OCI-LY3 (cell line): ENCODE measurements at regions not wholly inside any gene's neighbourhood (a gene's known extent, or its start where the extent isn't known, plus 50 kb on each side); places are given as distances from the start of the nearest gene placed in this dataset.
"Not testable (repeated sequence)": the region's sequence is repeated elsewhere in the genome, so short reads cannot be mapped to it uniquely, and the experiment has no call there.

Source experiments
- H2AFZ ChIP-seq: fragments of 200-600, 300-600 bp; shearing (Covaris generic); 2 replicates; pipeline ENCODE4 v1.6.0; 2014; ENCODE audit warnings: antibody characterized with exemption, low read depth, low read length
- H3K27ac ChIP-seq: fragments of 200-600, 300-600 bp; sonication (generic); 2 replicates; pipeline ENCODE4 v1.5.1; 2014; ENCODE audit warnings: mild to moderate bottlenecking, low read length, moderate library complexity, mixed read lengths
- H3K27me3 ChIP-seq: fragments of 200-600, 300-600 bp; sonication (generic); 2 replicates; pipeline ENCODE4 v1.6.1; 2014; ENCODE audit warnings: low read depth, low read length, mixed read lengths
- H3K36me3 ChIP-seq: fragments of 200-600, 300-600 bp; sonication (generic); replicated peaks from 2 replicates; pipeline ENCODE3; 2014; ENCODE audit warnings: low read depth, low read length, mixed read lengths
- H3K4me1 ChIP-seq: fragments of 300-600, 200-600 bp; sonication (generic); 2 replicates; pipeline ENCODE4 v1.6.1; 2014; ENCODE audit warnings: low read length, mixed read lengths
- H3K4me2 ChIP-seq: fragments of 200-600, 300-600 bp; sonication (generic); 2 replicates; pipeline ENCODE4 v1.6.1; 2014; ENCODE audit warnings: low read length, mixed read lengths
- H3K4me3 ChIP-seq: fragments of 300-600, 200-600 bp; sonication (generic); 2 replicates; pipeline ENCODE4 v1.5.1; 2014; ENCODE audit warnings: antibody characterized with exemption, mild to moderate bottlenecking, low read length, moderate library complexity
- H3K79me2 ChIP-seq: fragments of 300-600, 200-600 bp; shearing (Covaris generic); 2 replicates; pipeline ENCODE4 v1.6.1; 2014; ENCODE audit warnings: mild to moderate bottlenecking, low read length, mixed read lengths
- H3K9ac ChIP-seq: fragments of 300-600, 200-600 bp; shearing (Covaris generic); 2 replicates; pipeline ENCODE4 v1.6.0; 2014; ENCODE audit warnings: mild to moderate bottlenecking, low read length, moderate library complexity
- H3K9me3 ChIP-seq: fragments of 200-600, 300-600 bp; shearing (Covaris generic); 2 replicates; pipeline ENCODE4 v1.6.1; 2014; ENCODE audit warnings: low read length, mixed read lengths; ENCODE audit not compliant: insufficient read depth
- H4K20me1 ChIP-seq: fragments of 200-600, 300-600 bp; sonication (generic); 2 replicates; pipeline ENCODE4 v1.6.1; 2016; ENCODE audit warnings: low read length, mixed read lengths; ENCODE audit not compliant: insufficient read depth
- CTCF ChIP-seq: fragments of 200-600, 300-600 bp; sonication (generic); IDR thresholded peaks from 2 replicates; pipeline ENCODE4 v1.5.1; 2014; ENCODE audit warnings: antibody characterized with exemption, low read length, low read depth
- EZH2phosphoT487 ChIP-seq: fragments of 200-600 bp; shearing (Covaris generic); IDR thresholded peaks from 2 replicates; pipeline ENCODE4 v1.6.1; 2018; ENCODE audit warnings: antibody characterized with exemption, mixed run types, low read depth

GRCh38 chr6:51152594-51152993 lies 333.9 kb downstream of the TFAP2B start:
- 0 out of 2 replicates have a peak, but pooled peaks cover 3% of the 10 kb centered on the region for H3K9me3 ChIP-seq
- H3K4me1 ChIP-seq = no peaks in the 10 kb centered on the region
- TF ChIP-seq CTCF (no peak), EZH2phosphoT487 (no peak)
- no peak overlapping the region for H3K27ac ChIP-seq
- no peaks in the 10 kb centered on the region for H3K27me3 ChIP-seq
- no peaks in the 10 kb centered on the region for H3K79me2 ChIP-seq
- no peaks in the 10 kb centered on the region for H4K20me1 ChIP-seq
- no peaks in the 10 kb centered on the region for H3K36me3 ChIP-seq
- H3K9ac ChIP-seq = no peak overlapping the region
- no peak overlapping the region for H2AFZ ChIP-seq
- no peak overlapping the region for H3K4me3 ChIP-seq
- no peak overlapping the region for H3K4me2 ChIP-seq

GRCh38 chr6:51153109-51153508 lies 334.4 kb downstream of the TFAP2B start:
- Histone ChIP-seq H3K4me3 (no peak overlapping the region), H4K20me1 (no peaks in the 10 kb centered on the region), H3K9me3 (0 out of 2 replicates have a peak, but pooled peaks cover 3% of the 10 kb centered on the region), H3K36me3 (no peaks in the 10 kb centered on the region), H3K79me2 (no peaks in the 10 kb centered on the region), H3K27me3 (no peaks in the 10 kb centered on the region), H3K4me1 (no peaks in the 10 kb centered on the region), H2AFZ (no peak overlapping the region), H3K27ac (no peak overlapping the region), H3K4me2 (no peak overlapping the region), H3K9ac (no peak overlapping the region)
- no peak for TF ChIP-seq CTCF
- TF ChIP-seq EZH2phosphoT487 = no peak

- H3K9me3 ChIP-seq, H3K4me3 ChIP-seq, H3K9ac ChIP-seq, H3K4me1 ChIP-seq, H3K79me2 ChIP-seq, H3K27ac ChIP-seq, H3K27me3 ChIP-seq, H4K20me1 ChIP-seq, H3K4me2 ChIP-seq, H2AFZ ChIP-seq, H3K36me3 ChIP-seq: not testable (repeated sequence)
Measured at GRCh38 chr6:51154925-51155324, 336.3 kb downstream of the TFAP2B start.

- not testable (repeated sequence) for H4K20me1 ChIP-seq, H3K9ac ChIP-seq, H3K27ac ChIP-seq, H3K4me2 ChIP-seq, H3K36me3 ChIP-seq, H3K4me1 ChIP-seq, H3K4me3 ChIP-seq, H2AFZ ChIP-seq, H3K27me3 ChIP-seq, H3K9me3 ChIP-seq, H3K79me2 ChIP-seq
Measured at GRCh38 chr6:51159260-51159659, 340.6 kb downstream of the TFAP2B start.

- Histone ChIP-seq H3K27me3 (no peaks in the 10 kb centered on the region), H3K4me2 (no peak overlapping the region), H3K4me1 (no peaks in the 10 kb centered on the region), H3K27ac (no peak overlapping the region), H3K79me2 (no peaks in the 10 kb centered on the region), H3K9ac (no peak overlapping the region), H3K4me3 (no peak overlapping the region), H4K20me1 (no peaks in the 10 kb centered on the region), H2AFZ (no peak overlapping the region), H3K36me3 (no peaks in the 10 kb centered on the region), H3K9me3 (no peaks in the 10 kb centered on the region)
- no peak for TF ChIP-seq EZH2phosphoT487
- TF ChIP-seq CTCF = no peak
Measured at GRCh38 chr6:51161752-51162151, 343.1 kb downstream of the TFAP2B start.
